ENCODE measurements at regions not wholly inside any gene's neighbourhood (a gene's known extent, or its start where the extent isn't known, plus 50 kb on each side); places are given as distances from the start of the nearest gene placed in this dataset.

DNA sequence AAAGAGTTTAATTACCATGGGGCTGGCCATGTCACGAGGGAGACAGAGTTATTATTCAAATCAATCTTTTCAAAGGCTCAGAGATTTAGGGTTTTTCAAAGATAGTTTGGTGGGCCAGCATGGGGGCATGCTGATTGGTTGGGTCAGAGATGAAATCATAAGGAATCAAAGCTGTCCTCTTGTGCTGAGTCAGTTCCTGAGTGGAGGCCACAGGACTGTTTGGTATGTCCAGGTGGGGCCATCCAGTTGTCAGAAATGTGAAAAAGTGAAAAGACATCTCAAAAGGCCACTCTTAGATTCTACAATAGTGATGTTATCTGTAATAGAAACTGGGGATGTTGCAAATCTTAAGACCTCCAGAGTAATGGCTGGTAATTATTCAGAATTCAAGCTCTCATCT lies 288.6 kb downstream of the EN1 start:
- TF ChIP-seq, protein P1, sequence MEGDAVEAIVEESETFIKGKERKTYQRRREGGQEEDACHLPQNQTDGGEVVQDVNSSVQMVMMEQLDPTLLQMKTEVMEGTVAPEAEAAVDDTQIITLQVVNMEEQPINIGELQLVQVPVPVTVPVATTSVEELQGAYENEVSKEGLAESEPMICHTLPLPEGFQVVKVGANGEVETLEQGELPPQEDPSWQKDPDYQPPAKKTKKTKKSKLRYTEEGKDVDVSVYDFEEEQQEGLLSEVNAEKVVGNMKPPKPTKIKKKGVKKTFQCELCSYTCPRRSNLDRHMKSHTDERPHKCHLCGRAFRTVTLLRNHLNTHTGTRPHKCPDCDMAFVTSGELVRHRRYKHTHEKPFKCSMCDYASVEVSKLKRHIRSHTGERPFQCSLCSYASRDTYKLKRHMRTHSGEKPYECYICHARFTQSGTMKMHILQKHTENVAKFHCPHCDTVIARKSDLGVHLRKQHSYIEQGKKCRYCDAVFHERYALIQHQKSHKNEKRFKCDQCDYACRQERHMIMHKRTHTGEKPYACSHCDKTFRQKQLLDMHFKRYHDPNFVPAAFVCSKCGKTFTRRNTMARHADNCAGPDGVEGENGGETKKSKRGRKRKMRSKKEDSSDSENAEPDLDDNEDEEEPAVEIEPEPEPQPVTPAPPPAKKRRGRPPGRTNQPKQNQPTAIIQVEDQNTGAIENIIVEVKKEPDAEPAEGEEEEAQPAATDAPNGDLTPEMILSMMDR (IDR thresholded peaks at IDR 0.05) = no peak
- no peak for TF ChIP-seq ZNF121 (CRISPR knock-in tag; IDR thresholded peaks at IDR 0.05)
- TF ChIP-seq, protein P2, sequence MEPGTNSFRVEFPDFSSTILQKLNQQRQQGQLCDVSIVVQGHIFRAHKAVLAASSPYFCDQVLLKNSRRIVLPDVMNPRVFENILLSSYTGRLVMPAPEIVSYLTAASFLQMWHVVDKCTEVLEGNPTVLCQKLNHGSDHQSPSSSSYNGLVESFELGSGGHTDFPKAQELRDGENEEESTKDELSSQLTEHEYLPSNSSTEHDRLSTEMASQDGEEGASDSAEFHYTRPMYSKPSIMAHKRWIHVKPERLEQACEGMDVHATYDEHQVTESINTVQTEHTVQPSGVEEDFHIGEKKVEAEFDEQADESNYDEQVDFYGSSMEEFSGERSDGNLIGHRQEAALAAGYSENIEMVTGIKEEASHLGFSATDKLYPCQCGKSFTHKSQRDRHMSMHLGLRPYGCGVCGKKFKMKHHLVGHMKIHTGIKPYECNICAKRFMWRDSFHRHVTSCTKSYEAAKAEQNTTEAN (CRISPR knock-in tag; IDR thresholded peaks at IDR 0.05) = no peak
- no peak for TF ChIP-seq TP53 (CRISPR knock-in tag; IDR thresholded peaks at IDR 0.05)
- TF ChIP-seq, protein P3, sequence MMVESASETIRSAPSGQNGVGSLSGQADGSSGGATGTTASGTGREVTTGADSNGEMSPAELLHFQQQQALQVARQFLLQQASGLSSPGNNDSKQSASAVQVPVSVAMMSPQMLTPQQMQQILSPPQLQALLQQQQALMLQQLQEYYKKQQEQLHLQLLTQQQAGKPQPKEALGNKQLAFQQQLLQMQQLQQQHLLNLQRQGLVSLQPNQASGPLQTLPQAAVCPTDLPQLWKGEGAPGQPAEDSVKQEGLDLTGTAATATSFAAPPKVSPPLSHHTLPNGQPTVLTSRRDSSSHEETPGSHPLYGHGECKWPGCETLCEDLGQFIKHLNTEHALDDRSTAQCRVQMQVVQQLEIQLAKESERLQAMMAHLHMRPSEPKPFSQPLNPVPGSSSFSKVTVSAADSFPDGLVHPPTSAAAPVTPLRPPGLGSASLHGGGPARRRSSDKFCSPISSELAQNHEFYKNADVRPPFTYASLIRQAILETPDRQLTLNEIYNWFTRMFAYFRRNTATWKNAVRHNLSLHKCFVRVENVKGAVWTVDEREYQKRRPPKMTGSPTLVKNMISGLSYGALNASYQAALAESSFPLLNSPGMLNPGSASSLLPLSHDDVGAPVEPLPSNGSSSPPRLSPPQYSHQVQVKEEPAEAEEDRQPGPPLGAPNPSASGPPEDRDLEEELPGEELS (CRISPR knock-in tag; IDR thresholded peaks at IDR 0.05) = no peak
- TF ChIP-seq, protein P4, sequence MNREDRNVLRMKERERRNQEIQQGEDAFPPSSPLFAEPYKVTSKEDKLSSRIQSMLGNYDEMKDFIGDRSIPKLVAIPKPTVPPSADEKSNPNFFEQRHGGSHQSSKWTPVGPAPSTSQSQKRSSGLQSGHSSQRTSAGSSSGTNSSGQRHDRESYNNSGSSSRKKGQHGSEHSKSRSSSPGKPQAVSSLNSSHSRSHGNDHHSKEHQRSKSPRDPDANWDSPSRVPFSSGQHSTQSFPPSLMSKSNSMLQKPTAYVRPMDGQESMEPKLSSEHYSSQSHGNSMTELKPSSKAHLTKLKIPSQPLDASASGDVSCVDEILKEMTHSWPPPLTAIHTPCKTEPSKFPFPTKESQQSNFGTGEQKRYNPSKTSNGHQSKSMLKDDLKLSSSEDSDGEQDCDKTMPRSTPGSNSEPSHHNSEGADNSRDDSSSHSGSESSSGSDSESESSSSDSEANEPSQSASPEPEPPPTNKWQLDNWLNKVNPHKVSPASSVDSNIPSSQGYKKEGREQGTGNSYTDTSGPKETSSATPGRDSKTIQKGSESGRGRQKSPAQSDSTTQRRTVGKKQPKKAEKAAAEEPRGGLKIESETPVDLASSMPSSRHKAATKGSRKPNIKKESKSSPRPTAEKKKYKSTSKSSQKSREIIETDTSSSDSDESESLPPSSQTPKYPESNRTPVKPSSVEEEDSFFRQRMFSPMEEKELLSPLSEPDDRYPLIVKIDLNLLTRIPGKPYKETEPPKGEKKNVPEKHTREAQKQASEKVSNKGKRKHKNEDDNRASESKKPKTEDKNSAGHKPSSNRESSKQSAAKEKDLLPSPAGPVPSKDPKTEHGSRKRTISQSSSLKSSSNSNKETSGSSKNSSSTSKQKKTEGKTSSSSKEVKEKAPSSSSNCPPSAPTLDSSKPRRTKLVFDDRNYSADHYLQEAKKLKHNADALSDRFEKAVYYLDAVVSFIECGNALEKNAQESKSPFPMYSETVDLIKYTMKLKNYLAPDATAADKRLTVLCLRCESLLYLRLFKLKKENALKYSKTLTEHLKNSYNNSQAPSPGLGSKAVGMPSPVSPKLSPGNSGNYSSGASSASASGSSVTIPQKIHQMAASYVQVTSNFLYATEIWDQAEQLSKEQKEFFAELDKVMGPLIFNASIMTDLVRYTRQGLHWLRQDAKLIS (CRISPR knock-in tag; IDR thresholded peaks at IDR 0.05; ENCODE audit: borderline replicate concordance) = no peak
- no peak for TF ChIP-seq MXD4 (CRISPR knock-in tag; IDR thresholded peaks at IDR 0.05; ENCODE audit: borderline replicate concordance)
- TF ChIP-seq FOXJ3 (CRISPR knock-in tag; IDR thresholded peaks at IDR 0.05; ENCODE audit: borderline replicate concordance) = no peak
- TF ChIP-seq, protein P5, sequence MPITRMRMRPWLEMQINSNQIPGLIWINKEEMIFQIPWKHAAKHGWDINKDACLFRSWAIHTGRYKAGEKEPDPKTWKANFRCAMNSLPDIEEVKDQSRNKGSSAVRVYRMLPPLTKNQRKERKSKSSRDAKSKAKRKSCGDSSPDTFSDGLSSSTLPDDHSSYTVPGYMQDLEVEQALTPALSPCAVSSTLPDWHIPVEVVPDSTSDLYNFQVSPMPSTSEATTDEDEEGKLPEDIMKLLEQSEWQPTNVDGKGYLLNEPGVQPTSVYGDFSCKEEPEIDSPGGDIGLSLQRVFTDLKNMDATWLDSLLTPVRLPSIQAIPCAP (CRISPR knock-in tag; IDR thresholded peaks at IDR 0.05) = no peak
- TF ChIP-seq JUN (CRISPR knock-in tag; IDR thresholded peaks at IDR 0.05) = no peak
- TF ChIP-seq SMAD3 (CRISPR knock-in tag; IDR thresholded peaks at IDR 0.05; ENCODE audit: borderline replicate concordance) = no peak
- no peak for TF ChIP-seq ESRRA (CRISPR knock-in tag; IDR thresholded peaks at IDR 0.05; ENCODE audit: borderline replicate concordance)

All from WTC11 (cell line).